ENCODE measurements at regions not wholly inside any gene's neighbourhood (a gene's known extent, or its start where the extent isn't known, plus 50 kb on each side); places are given as distances from the start of the nearest gene placed in this dataset.

DNA sequence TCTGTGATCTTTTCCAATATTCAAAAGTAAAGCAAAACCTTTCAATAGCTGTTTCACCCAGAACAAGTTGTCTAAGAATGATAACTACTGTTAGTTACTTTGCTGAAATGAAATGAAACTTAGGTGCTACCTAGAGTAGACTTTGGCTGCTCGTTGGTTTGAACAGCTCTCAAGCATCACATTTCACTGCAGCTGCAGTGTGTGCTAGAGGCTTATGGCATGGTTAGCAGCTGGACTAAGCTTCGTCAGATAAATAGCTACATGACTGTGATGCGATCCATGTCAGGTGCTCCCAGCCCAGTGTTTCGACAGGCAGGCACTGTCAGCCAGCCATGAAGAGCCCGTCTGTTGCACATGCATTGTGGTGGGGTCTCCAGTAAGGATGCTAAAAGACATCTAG is 201.1 kb downstream of the TFAP2B start:
- no peaks in the 10 kb centered on the region for H3K79me2 ChIP-seq (ENCODE audit: control insufficient read depth, insufficient read depth, low read length)
- H3K4me1 ChIP-seq (ENCODE audit: control insufficient read depth, extremely low read depth, insufficient read depth, low read length), result no peaks in the 10 kb centered on the region
- no peaks in the 10 kb centered on the region for H4K20me1 ChIP-seq (ENCODE audit: control insufficient read depth, extremely low read depth, insufficient read depth, low read length)
- no peaks in the 10 kb centered on the region for H3K27me3 ChIP-seq (ENCODE audit: control insufficient read depth, insufficient read depth, low read length)
- H2AFZ ChIP-seq (ENCODE audit: low read length), result no peak overlapping the region
- H3K9me3 ChIP-seq (ENCODE audit: control insufficient read depth, insufficient read depth, low read depth, low read length), result no peaks in the 10 kb centered on the region
- no peak overlapping the region for H3K4me3 ChIP-seq (replicated peaks in 1 of 4; ENCODE audit: control extremely low read depth in 1 of 4, insufficient read depth in 1 of 4, low read depth in 3 of 4, low read length in 4 of 4)
- H3K4me2 ChIP-seq (ENCODE audit: extremely low read depth, insufficient read depth, low read length), result no peak overlapping the region
- no peaks in the 10 kb centered on the region for H3K36me3 ChIP-seq (ENCODE audit: control insufficient read depth, insufficient read depth, low read length)
- H3K27ac ChIP-seq (ENCODE audit: insufficient read depth, low read length), result no peak overlapping the region
- no peak for DNase-seq (ENCODE audit: low read depth in 2 of 2)
- no peak overlapping the region for H3K9ac ChIP-seq (ENCODE audit: insufficient read depth, low read length)
- TF ChIP-seq, protein P1, sequence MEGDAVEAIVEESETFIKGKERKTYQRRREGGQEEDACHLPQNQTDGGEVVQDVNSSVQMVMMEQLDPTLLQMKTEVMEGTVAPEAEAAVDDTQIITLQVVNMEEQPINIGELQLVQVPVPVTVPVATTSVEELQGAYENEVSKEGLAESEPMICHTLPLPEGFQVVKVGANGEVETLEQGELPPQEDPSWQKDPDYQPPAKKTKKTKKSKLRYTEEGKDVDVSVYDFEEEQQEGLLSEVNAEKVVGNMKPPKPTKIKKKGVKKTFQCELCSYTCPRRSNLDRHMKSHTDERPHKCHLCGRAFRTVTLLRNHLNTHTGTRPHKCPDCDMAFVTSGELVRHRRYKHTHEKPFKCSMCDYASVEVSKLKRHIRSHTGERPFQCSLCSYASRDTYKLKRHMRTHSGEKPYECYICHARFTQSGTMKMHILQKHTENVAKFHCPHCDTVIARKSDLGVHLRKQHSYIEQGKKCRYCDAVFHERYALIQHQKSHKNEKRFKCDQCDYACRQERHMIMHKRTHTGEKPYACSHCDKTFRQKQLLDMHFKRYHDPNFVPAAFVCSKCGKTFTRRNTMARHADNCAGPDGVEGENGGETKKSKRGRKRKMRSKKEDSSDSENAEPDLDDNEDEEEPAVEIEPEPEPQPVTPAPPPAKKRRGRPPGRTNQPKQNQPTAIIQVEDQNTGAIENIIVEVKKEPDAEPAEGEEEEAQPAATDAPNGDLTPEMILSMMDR (conservative IDR thresholded peaks at IDR 0.05 in 1 of 2, IDR thresholded peaks at IDR 0.05 in 1 of 2; ENCODE audit: low read depth in 1 of 2, low read length in 2 of 2), result no peak
- no peak for TF ChIP-seq EZH2 (IDR thresholded peaks at IDR 0.05; ENCODE audit: low read length, missing control alignments)

DNA sequence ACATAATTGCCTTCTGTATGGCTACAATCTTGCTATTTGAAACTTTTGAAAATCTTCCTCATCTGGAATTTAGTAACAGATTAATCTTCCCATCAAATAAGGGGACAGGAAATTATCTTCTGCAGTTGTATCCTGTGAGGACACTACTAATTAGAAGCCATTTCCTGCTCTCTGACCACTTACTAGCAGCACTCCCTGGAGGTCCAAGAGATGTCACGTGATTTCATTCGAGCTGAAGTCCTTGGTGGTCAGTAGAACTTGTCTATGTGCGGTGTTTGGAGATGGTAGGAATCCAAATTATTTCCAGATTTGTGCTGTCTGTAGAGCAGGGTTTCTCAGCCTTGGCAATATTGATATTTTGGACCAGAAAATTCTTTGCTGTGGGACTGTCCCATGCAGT is 202.5 kb downstream of the TFAP2B start:
- Histone ChIP-seq H3K9me3 (ENCODE audit: control insufficient read depth, insufficient read depth, low read depth, low read length) (no peaks in the 10 kb centered on the region), H3K27me3 (ENCODE audit: control insufficient read depth, insufficient read depth, low read length) (no peaks in the 10 kb centered on the region), H3K36me3 (ENCODE audit: control insufficient read depth, insufficient read depth, low read length) (no peaks in the 10 kb centered on the region), H2AFZ (ENCODE audit: low read length) (no peak overlapping the region), H3K27ac (ENCODE audit: insufficient read depth, low read length) (no peak overlapping the region), H3K9ac (ENCODE audit: insufficient read depth, low read length) (no peak overlapping the region), H3K4me1 (ENCODE audit: control insufficient read depth, extremely low read depth, insufficient read depth, low read length) (no peaks in the 10 kb centered on the region), H3K4me2 (ENCODE audit: extremely low read depth, insufficient read depth, low read length) (no peak overlapping the region), H4K20me1 (ENCODE audit: control insufficient read depth, extremely low read depth, insufficient read depth, low read length) (no peaks in the 10 kb centered on the region), H3K4me3 (replicated peaks in 1 of 4; ENCODE audit: control extremely low read depth in 1 of 4, insufficient read depth in 1 of 4, low read depth in 3 of 4, low read length in 4 of 4) (no peak overlapping the region), H3K79me2 (ENCODE audit: control insufficient read depth, insufficient read depth, low read length) (no peaks in the 10 kb centered on the region)
- TF ChIP-seq, protein P1 (conservative IDR thresholded peaks at IDR 0.05 in 1 of 2, IDR thresholded peaks at IDR 0.05 in 1 of 2; ENCODE audit: low read depth in 1 of 2, low read length in 2 of 2), result no peak
- TF ChIP-seq EZH2 (IDR thresholded peaks at IDR 0.05; ENCODE audit: low read length, missing control alignments), result no peak
- no peak for DNase-seq (ENCODE audit: low read depth in 2 of 2)

DNA sequence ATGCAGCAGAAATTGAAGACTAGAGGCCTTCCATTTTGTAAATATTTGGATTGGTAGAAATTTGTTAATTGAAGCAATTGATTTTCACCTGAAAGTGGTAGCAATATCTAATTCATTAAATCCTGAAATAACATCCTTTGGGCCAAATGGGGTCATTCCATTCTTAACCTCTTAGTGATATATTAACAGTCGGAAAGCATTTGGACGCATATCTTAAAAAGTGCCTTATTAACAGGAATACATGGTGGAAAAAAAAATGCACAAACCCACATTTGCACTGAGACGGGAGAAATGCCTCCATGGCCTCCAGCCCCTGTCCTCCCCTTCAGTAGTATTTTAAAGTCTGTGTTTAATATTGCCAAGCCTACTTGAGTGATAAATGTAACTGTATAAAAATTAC is 205.5 kb downstream of the TFAP2B start:
- Histone ChIP-seq H3K27me3 (ENCODE audit: control insufficient read depth, insufficient read depth, low read length) (no peaks in the 10 kb centered on the region), H3K4me1 (ENCODE audit: control insufficient read depth, extremely low read depth, insufficient read depth, low read length) (no peaks in the 10 kb centered on the region), H4K20me1 (ENCODE audit: control insufficient read depth, extremely low read depth, insufficient read depth, low read length) (no peaks in the 10 kb centered on the region), H2AFZ (ENCODE audit: low read length) (no peak overlapping the region), H3K79me2 (ENCODE audit: control insufficient read depth, insufficient read depth, low read length) (no peaks in the 10 kb centered on the region), H3K36me3 (ENCODE audit: control insufficient read depth, insufficient read depth, low read length) (no peaks in the 10 kb centered on the region), H3K9me3 (ENCODE audit: control insufficient read depth, insufficient read depth, low read depth, low read length) (no peaks in the 10 kb centered on the region), H3K27ac (ENCODE audit: insufficient read depth, low read length) (no peak overlapping the region), H3K4me2 (ENCODE audit: extremely low read depth, insufficient read depth, low read length) (no peak overlapping the region), H3K9ac (ENCODE audit: insufficient read depth, low read length) (no peak overlapping the region), H3K4me3 (replicated peaks in 1 of 4; ENCODE audit: control extremely low read depth in 1 of 4, insufficient read depth in 1 of 4, low read depth in 3 of 4, low read length in 4 of 4) (no peak overlapping the region)
- DNase-seq (ENCODE audit: low read depth in 2 of 2), result no peak
- TF ChIP-seq, protein P1 (conservative IDR thresholded peaks at IDR 0.05 in 1 of 2, IDR thresholded peaks at IDR 0.05 in 1 of 2; ENCODE audit: low read depth in 1 of 2, low read length in 2 of 2), result no peak
- TF ChIP-seq EZH2 (IDR thresholded peaks at IDR 0.05; ENCODE audit: low read length, missing control alignments), result no peak
